RPMI8226 (cell line): ENCODE measurements at regions not wholly inside any gene's neighbourhood (a gene's known extent, or its start where the extent isn't known, plus 50 kb on each side); places are given as distances from the start of the nearest gene placed in this dataset.
"Not testable (repeated sequence)": the region's sequence is repeated elsewhere in the genome, so short reads cannot be mapped to it uniquely, and the experiment has no call there.

ENCODE experiments used
- DNase-seq: peaks from one replicate; pipeline ENCODE4 v3.0.0-alpha.2; 2015

DNA sequence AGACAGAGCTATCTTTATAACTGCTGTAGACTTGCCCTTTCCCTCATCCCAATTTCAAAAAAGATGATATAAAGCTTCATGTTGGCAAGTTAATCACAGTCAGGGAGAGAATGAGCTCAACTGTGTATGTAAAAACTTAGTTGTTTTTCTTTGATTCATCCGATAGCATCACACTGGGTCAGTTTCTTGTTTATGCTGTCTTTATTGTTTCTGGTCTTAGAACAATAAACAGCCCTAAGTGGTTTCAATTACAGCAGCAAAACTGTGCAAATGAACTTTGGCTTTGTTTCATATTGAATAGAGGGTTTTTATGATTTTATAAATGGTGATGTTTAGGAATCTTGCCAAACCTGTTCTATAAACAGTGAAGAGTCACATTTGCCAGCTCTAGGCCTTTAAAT, 423.8 kb upstream of the CXADR start:
- DNase-seq = no peak

DNA sequence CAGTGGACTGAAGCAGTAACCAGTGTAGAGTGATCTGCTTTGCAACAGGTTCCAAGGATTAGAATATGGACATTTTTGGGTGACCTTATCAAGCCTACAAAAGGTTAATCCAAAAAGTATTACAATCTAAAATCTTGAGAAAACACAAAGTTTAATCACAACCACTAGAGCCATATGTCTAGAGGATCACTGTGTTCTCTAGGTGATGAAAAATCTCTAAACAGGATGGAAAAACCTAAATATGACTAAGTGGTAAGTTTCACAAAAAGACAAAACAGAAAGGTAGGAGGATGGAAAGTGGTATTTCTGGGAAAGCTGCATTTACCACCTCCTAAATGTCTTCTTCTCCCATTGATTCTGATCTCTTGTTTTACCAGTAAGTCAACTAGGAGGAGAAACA, 411.1 kb upstream of the CXADR start:
- no peak for DNase-seq

DNA sequence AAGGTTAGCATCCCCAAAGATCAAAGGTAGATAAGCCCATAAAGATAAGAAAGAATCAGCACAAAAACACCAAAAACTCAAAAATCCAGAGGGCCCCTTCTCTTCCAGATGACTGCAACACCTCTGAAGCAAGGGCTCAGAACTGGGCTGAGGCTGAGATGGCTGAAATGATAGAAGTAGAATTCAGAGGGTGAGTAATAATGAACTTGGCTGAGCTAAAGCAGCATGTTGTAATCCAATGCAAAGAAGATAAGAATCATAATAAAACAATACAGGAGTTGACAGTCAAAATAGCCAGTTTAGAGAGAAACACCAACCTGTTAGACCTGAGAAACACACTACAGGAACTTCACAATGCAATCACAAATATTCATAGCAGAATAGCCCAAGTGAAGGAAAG, 406.9 kb upstream of the CXADR start:
- no peak for DNase-seq

DNA sequence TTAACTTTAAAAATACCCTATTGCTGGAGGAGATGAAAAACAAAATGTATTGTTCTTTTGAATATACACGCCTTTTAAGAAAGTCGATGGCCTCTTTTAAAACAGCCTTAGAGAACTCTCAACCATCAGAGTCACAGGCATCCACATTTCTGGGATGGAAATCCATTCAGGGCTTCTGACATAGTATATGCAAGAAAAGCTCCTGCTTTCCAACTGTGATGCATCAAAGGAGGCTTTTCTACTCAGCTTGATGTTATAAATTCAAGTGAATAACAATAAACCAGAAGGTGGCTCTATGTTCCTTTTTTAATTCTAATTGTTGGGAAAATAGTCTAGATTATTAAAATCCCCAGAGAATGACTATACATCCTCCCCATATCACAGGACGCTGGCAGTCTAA, 398.8 kb upstream of the CXADR start:
- no peak for DNase-seq

DNA sequence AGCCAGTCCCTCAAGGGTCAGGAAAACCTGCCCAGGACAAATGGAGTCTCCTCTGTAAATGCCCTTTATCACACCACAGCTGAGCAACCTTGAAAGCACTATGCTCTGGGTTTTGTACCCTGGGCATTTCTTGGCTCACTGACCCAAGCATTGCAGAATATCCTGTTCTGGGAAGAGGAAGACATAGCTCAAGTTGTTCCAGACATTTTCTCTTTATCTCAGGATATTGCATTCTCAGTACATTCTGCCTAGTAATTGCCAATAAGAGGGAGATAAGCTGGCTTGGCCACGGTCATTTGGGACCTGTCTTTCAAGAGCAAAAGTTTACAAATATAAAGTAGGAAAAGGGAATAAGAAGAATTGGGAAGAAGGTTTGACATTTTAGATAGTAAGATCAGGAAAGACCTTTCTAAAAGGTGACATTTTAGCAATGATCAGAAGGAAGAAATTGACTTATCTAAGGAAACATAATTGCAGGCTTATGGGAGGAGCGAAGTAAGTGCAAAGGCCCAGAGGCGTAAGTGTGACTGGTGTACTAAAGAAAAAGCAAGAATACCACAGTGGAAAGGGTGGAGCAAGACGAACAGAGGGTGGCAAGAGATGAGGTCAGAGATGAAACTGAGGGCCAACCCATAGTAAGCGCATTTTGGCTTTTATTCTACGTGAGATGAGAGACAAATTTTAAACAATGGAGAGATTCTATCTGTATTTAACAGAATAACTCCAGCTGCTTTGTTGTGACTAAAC, 394.0 kb upstream of the CXADR start:
- no peak for DNase-seq

DNA sequence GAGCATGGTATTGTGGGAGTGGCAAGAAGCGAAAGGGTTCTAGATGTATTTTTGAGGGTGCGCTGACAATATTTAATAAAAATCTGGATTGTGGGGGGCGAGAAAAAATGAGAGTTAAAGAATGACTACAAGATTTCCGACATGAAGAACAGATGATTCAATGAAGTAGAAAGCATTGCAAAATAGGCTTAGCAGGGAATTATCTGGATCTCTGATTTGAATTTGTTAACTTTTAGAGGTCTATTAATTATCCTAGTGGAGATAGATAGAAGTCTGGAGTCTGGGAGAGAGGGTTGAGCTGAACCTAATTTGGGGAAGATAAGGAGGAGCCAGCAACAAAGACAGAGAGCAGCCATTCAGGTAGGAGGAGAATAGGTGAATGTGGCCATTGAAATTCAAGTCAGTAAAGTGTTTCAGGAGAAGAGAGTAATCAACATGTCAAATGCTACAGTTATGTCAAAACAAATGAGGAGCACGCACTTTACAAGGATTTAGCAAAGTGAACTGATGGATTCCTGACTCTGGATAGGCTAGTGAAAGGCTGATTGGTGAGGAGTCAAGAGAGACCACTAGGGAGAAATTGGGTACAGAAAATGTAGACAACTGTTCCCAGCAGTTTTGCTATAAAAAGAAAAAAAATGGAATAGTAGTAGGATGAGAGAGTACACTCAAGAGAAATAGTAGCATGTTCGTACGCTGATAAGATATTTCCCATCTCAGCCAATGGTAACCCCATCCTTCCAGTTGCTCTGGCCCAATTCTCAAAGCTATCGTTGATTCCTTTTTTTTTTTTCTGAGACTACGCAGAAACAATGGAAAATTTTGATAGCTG, 393.2 kb upstream of the CXADR start:
- no peak for DNase-seq

DNA sequence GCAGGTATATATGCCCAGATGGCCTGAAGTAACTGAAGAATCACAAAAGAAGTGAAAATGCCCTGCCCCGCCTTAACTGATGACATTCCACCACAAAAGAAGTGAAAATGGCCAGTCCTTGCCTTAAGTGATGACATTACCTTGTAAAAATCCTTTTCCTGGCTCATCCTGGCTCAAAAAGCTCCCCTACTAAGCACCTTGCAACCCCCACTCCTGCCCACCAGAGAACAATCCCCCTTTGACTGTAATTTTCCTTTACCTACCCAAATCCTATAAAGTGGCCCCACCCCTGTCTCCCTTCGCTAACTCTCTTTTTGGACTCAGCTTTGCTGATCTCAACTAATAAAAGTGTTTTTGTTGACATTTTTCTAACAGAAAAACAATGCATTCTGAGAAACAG, 385.4 kb upstream of the CXADR start:
- DNase-seq = not testable (repeated sequence)

DNA sequence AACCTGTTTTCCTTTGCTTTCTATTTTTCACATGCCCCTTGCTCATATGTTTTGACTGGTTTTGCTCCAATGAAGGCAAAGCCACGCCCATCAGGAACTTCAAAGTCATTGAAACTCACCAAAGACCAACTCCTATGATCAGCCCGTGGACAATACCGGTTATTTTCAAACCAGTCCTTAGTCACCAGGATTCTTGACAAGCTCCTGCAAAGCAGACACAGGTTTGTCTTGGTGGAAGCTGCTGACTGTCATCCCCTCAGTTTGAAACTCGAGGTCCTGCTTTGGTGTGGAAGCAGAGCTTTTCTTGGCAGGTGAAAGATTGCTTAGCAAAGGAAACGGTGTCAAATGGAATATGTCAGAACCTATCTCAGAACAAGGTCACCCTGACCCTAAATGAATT, 384.7 kb upstream of the CXADR start:
- DNase-seq = no peak

DNA sequence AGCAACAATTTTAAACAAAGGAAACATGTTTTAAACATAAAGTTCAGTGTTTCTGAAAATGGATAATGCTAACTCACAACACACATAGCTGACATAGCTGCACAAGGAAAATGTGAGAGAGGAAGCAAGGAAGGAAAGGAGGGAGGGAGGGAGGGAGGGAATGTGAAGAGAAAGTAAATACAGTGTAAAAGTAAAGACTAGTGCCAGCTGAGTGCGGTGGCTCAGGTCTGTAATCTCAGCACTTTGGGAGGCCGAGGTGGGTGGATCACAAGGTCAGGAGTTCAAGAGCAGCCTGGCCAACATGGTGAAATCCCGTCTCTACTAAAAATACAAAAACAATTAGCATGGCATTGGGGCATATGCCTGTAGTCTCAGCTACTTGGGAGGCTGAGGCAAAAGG, 373.7 kb upstream of the CXADR start:
- DNase-seq = peak; percentile 6

DNA sequence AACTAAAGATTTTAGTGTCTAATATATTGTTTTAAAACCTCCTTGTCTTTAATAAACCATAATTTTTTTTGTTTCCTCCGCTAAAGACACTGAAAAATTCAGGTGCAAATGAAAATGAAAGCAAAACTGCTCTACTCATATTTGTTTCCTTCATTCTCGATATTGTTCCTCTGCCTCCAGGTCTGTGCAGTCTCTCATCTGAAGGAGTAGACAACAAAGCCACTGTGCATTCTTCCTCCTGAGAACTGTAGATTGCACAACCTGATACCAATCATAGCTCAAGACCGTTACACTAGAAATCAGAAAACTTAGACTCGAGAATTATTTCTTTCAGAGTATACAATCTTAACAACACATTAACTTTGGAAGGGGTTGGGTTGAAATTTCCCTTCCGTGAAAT, 373.1 kb upstream of the CXADR start:
- DNase-seq = peak; percentile 34

DNA sequence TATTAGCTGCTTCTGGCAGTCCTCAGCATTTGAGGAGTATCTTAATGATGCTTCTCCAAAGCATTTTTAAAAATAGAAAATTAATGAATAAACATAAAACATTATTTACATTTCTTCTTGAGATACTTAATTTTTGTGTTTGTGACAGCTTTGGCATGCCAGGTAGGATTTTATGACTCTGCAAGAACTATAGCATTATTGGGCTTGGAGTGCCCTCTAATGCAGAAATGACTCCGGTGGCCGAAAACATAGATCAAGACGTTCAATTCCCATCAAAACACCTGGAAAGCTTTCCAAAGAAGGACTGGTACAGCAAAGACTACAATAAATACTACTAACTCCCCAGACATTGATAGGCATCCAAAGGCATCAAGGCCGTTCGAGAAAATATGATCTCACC, 366.4 kb upstream of the CXADR start:
- DNase-seq = no peak

DNA sequence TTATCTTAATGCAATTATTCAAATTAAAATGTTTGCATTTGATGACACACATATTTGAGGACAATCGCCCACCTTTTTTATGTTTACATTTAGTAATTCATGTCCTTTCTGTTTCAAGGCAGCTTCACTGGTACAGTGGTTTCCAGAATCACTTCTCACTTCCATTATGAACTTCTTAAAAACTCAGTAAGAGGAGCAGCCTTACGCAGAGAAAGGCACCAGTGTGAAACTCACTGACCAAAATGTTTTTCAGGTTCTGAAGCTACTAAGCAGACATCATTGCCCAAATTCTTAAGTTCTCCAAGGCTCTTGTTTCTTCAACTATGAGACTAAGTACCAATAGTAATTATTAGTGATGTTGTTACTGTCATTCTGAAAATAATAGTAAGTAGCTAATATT, 353.1 kb upstream of the CXADR start:
- DNase-seq = no peak

DNA sequence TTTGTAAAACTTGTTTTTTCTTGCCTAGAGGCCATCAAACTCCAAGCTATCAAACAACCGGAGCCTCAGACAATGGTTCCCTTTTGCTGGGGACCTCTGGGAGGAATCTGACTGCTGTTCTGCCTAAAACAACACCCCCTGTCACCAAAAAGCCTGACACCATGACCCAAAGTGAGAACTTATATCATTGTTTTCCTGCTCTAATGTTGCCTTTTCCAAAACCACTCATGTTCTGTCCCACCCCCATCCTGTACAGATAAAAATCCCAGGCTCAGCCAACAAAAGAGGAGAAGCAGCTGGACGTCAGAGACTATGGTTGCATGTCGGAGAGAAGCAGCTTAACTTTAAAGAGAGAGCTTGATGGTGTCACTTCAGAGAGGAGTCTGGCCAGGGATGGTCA, 327.2 kb upstream of the CXADR start:
- no peak for DNase-seq

DNA sequence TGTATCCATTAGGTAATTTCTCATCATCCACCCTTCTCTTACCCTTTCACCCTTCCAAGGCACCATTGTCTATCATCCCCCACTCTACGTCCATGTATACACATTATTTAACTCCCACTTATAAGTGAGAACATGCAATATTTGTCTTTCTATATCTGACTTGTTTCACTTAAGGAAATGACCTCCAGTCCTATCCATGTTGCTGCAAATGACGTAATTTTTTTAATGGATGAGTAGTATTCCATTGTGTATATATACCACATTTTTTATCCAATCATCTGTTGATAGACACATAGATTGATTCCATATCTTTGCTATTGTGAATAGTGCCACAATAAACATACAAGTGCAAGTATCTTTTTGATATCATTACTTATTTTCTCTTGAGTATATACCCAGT, 322.9 kb upstream of the CXADR start:
- no peak for DNase-seq

DNA sequence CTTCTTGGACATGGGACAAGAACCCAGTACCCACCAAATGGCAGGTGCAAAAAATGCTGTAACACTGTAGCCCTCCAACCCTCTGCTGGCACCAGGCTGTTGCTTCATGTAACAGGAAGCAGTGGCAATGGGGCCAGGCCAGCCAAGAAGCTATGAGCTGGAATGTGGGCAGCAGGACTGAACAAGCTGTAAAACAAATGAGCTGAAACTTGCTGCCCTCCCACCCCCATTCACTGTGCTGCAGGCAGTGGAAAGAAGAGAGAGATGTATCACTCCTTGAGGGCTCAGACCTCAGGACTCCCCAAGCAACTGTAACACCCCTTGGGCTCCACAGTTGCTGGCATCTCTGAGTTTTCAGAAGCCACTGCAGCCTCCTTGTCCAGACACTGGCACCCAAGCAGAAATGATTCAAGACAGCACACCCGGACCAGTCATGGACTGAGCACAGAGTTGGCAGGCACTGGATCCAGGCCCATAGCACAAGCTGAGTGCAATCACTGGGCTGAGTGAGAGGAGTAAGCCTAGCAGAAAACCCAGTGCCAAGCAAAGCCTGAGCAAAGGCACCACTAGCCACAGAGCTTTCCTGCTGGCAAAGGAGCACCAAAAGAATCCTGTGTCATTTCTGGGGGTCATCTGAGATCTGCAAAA, 321.4 kb upstream of the CXADR start:
- no peak for DNase-seq

DNA sequence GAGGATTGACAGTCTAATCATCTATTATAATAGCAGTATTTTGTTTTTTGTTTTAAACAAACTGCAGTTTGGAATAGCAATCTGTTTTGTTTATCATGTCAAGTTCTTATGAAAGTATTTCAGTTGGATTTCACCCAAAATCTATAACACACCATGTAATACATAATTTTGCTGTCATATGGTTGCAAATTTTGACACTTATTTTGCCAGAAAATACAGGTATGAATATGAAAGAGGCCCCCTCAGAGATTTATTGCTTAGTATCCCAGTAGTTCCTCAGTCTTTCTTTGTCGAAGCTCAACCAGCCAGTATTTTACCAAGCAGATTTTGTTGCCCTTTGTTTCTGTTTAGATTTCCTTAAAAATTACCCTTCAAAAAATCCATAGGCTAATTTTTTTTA, 317.5 kb upstream of the CXADR start:
- no peak for DNase-seq

DNA sequence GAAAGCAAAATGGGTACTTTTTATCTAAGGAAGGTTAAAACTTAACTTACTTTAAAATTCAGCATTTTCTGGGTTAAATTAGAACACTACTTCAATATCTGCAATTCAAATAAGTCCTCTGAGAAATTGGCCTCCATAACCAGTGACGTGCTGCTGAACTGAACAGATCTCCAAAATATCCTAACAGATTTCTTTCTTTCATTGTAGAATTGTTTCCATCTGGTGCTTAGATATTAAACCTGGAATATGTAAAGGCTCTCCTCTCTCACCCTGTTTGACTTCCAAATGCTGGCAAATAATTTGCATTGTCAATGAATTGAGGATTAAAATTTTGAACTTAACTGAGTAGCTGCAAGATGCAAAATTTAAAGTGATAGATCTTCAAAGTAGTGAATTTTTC, 316.9 kb upstream of the CXADR start:
- DNase-seq = no peak

DNA sequence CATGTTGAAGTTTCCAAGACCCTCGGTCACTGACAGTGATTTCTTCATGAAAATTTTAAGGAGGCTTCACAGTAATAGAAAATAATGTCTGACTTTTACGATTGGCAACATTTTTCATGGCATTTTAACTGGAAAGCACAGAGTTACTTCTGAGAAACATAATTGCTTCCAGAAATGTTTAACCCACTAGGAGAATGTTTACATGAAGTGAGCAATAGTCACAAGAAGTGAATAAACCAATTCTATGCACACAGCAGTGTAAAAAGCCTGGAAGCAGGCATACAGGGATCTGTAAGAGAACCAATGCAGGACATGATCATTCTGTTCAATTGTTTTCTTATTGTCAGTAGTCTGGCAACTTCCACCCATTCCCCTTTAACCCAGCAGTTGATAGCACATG, 316.2 kb upstream of the CXADR start:
- DNase-seq = no peak

DNA sequence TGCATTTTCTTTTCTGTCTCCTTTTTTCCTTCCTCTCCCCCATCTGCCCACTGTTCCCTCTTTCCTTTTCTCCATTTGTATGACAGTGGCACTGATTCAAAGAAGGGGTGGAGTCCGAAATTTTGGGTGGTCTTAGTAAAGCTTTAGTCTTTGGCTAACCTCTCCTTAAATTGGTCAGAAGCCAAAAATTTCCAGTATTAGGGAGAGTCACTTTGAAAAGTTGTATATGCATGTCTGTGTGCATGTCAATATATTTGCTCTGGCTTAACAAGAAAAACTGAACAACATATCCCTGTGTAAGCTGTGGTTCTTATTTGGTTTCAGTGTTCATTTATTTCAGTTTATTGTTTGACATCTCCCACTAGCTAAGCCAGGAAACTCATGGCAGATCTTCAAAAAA, 314.8 kb upstream of the CXADR start:
- DNase-seq = no peak

DNA sequence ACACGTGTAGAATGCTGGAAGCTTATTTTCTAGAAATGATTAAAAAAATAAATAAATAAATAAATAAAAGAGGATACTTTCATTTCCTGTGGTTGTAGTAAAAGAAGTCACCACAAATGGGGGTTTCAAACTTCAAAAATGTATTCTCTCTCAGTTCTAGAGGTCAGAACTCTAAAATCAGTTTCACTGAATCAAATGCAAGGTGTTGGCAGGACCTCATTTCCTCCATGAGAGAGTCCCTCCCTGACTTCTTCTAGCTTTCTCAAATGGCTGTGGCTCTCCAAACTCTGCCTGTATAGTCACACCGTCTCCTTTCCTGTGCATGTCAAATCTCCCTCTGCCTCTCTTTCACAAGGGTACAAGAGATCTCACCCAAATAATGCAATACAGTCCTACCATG, 312.6 kb upstream of the CXADR start:
- no peak for DNase-seq

DNA sequence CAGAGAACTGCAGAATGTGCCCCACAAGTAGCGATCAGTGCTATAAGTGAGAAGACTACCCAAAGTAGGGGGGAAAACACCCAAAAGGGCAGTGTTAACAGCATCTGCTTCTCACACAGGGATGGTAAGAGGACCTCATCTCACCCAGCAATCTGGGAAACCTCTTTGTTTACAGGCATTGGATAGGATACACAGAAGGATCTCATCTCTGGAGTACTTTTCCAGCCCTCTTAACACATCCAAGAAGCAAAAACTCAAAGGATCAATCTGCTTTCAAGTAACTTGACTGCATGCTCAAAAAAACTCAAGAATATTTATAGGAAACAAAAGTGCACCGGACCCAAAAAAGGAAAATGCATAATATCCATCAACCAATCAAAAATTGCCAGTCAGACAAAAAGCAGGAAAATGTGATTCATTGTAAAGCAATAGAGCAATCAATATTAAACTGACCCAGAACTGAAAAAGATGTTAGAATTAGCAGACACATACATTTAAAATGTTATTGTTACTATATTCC, 311.0 kb upstream of the CXADR start:
- no peak for DNase-seq

DNA sequence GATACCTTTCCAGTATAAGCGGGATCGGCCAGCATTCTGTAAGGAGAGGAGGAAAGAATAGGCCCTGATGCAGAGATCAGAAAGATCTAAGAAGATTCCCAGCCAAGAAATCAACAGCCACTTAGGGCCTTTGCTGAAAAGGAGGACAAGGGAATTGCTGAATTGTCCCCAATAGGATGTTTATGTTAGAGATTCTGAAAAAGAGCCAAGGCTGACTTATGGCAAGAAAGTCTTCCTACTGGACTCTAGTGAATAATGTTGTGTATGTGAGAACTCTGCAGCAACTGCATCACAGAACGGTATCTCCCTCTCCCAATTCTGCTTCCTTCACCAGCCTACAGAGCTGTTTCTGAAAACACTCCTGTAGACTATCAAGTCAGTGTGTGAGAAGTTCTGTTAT, 298.0 kb upstream of the CXADR start:
- DNase-seq = no peak

DNA sequence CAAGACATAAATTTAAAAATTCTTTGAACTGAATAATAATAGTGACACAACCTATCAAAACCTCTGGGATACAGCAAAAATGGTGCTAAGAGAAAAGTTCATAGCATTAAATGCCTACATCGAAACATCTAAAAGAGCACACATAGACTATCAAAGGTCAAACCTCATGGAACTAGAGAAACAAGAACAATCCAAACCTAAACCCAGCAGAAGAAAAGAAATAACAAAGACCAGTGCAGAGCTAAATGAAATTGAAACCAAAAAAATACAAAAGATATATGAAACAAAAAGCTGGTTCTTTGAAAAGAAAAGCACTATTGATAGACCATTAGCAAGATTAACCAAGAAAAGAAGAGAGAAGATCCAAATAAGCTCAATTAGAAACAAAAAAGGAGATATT, 293.8 kb upstream of the CXADR start:
- DNase-seq = not testable (repeated sequence)

DNA sequence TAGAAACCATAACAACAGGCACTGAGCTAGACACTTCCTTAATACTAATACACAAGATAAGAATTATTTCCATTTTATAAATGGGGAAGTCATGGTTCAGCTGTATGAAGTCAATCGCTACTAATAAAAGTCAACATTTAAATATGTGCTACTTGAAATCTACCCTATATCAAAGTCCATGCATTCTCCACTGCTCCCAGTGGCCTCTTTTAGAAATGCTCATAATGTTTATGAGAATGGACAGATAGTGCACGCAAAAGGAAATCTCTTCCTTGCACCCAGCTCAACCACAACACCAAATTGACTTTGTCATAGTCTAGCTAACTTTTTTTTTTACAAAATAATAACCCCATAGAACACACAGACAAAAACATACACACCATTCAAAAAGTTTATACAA, 281.7 kb upstream of the CXADR start:
- DNase-seq = no peak
